K562 (cell line): ENCODE measurements at regions not wholly inside any gene's neighbourhood (a gene's known extent, or its start where the extent isn't known, plus 50 kb on each side); places are given as distances from the start of the nearest gene placed in this dataset.

ENCODE experiments used
- TF ChIP-seq, protein P1 (sequence below), 2 experiments: fragments of 450-650 bp; formaldehyde crosslinking in 1 of 2; IDR thresholded peaks; 2 replicates each; pipeline versions ENCODE4 v1.4.0 to v1.6.1; 2014 to 2020; ENCODE audit warnings: mild to moderate bottlenecking in 2 of 2, borderline replicate concordance in 1 of 2, low read depth in 1 of 2

DNA sequence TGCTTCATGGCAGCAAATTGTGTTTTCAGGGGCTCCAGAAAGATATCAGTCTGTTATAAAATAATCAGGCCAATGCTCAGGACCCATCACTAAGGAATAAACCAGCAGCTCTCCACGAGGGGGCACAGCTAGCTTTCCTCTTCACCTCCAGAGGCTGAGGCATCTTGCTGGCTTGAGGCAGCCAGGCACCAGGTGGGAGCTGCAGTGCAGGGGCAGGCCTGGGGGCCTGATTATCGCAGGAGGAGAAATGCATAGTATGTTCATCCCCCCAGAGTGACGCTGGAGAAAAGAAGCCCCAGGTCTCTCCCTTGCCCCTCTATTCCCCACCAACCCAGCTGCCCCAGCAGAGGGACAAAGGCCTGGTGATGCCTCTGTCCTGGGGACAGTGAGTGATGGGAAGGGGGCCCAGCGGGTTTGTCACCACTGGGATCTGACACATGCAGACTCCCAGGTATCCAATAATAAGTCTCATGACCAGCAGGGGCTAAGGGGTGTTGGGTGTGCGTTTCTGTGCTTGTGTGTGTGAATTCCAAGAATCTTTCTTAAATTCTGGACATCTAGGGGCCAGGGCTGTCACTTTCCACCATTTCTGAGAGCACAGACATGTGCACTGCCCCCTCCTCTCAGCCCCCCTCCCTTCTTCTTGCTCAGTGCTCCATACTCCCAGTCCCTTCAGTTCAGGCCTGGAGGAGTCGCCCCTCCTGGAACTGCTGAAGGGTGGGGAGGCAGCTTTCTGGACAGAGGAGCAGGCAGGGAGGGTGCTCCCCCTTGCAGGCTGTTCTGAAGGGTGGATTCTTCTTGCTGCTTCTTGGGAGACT is 128.1 kb upstream of the FAM20C start (continued):
- TF ChIP-seq, protein P1, sequence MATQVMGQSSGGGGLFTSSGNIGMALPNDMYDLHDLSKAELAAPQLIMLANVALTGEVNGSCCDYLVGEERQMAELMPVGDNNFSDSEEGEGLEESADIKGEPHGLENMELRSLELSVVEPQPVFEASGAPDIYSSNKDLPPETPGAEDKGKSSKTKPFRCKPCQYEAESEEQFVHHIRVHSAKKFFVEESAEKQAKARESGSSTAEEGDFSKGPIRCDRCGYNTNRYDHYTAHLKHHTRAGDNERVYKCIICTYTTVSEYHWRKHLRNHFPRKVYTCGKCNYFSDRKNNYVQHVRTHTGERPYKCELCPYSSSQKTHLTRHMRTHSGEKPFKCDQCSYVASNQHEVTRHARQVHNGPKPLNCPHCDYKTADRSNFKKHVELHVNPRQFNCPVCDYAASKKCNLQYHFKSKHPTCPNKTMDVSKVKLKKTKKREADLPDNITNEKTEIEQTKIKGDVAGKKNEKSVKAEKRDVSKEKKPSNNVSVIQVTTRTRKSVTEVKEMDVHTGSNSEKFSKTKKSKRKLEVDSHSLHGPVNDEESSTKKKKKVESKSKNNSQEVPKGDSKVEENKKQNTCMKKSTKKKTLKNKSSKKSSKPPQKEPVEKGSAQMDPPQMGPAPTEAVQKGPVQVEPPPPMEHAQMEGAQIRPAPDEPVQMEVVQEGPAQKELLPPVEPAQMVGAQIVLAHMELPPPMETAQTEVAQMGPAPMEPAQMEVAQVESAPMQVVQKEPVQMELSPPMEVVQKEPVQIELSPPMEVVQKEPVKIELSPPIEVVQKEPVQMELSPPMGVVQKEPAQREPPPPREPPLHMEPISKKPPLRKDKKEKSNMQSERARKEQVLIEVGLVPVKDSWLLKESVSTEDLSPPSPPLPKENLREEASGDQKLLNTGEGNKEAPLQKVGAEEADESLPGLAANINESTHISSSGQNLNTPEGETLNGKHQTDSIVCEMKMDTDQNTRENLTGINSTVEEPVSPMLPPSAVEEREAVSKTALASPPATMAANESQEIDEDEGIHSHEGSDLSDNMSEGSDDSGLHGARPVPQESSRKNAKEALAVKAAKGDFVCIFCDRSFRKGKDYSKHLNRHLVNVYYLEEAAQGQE (IDR thresholded peaks at IDR 0.05; ENCODE audit: borderline replicate concordance) = peak; percentile 53; the same call in 1 of the 2 replicates
- TF ChIP-seq, protein P1 (CRISPR knock-in tag; IDR thresholded peaks at IDR 0.05; ENCODE audit: low read depth) = no peak
